Right lobe of liver (tissue), 6 donors: ENCODE measurements at regions not wholly inside any gene's neighbourhood (a gene's known extent, or its start where the extent isn't known, plus 50 kb on each side); places are given as distances from the start of the nearest gene placed in this dataset.

Source experiments
- ATAC-seq, 4 donors: fragments of 200-7000 bp; cut with Tn5 transposase; one replicate each; pipeline ENCODE4 v1.9.1; 2020; ENCODE audit warnings: mild to moderate bottlenecking in 4 of 4, moderate library complexity in 4 of 4
- DNase-seq, 3 donors: peaks; one replicate each; pipeline ENCODE4 v3.0.0-alpha.2; 2020
- H3K27ac ChIP-seq, 3 donors: fragments of 200-600 bp; one replicate each; pipeline ENCODE4 v1.8.0; 2022
- H3K27me3 ChIP-seq, 2 donors: fragments of 200-600 bp; one replicate each; pipeline ENCODE4 v1.8.0; 2022
- H3K36me3 ChIP-seq, 4 donors: fragments of 200-600 bp; sonication (generic) in 1 of 4; one replicate each; pipeline versions ENCODE4 v1.5.1 to v1.8.0; 2017 to 2022; ENCODE audit warnings: control low read depth in 1 of 4
- H3K4me1 ChIP-seq, 4 donors: fragments of 200-600 bp; sonication (generic) in 1 of 4; one replicate each; pipeline versions ENCODE4 v1.5.1 to v1.8.0; 2017 to 2022; ENCODE audit warnings: control low read depth in 1 of 4
- H3K4me3 ChIP-seq, 3 donors: fragments of 200-600 bp; one replicate each; pipeline ENCODE4 v1.8.0; 2022
- H3K9me3 ChIP-seq, 4 donors: fragments of 200-600 bp; sonication (generic) in 1 of 4; one replicate each; pipeline versions ENCODE4 v1.5.1 to v1.8.0; 2017 to 2022; ENCODE audit warnings: control low read depth in 1 of 4
- CTCF ChIP-seq, 4 donors: fragments of 200-600 bp in 3 of 4; fragments of 450-650 bp in 1 of 4; IDR thresholded peaks; one replicate each; pipeline versions ENCODE4 v1.5.1 to v1.8.0; 2016 to 2022; ENCODE audit warnings: antibody characterized with exemption in 4 of 4, mild to moderate bottlenecking in 2 of 4
- POLR2A ChIP-seq: fragments of 450-650 bp; IDR thresholded peaks from one replicate; pipeline ENCODE4 v1.6.1; 2017; ENCODE audit warnings: antibody characterized with exemption, mild to moderate bottlenecking
- WGBS: methylation state at CpG from one replicate; pipeline ENCODE4 v1.1.6; 2018; ENCODE audit warnings: low coverage, low lambda C conversion rate; ENCODE audit not compliant: insufficient coverage; ENCODE audit errors: missing lambda C conversion rate; 5-methylcytosine and 5-hydroxymethylcytosine counted together
- intact Hi-C, 2 donors: fragments of 100-400 bp; cut with DNase I; formaldehyde crosslinking; loops; one replicate each; pipeline versions ENCODE4 v1.11.2 to v1.14.1; 2022
- donor health status: DM: no; HTN: yes; CAD: no.
- donor health status: DM: no; HTN: no; CAD: no.
- donor health status: DM: no; HTN: no; CAD: no.
- donor health status: DM: no; HTN: yes; CAD: no.
- donor health status: DM: no; HTN: yes; CAD: no.

- no peaks in the 10 kb centered on the region for H3K27me3 ChIP-seq
- 50% methylated on average over 3 of the region's 4 CpGs for WGBS
- H3K9me3 ChIP-seq: no peaks in the 10 kb centered on the region
- no peak for DNase-seq
- ATAC-seq: no peak
- intact Hi-C loops: no loop called here
- H3K27ac ChIP-seq: no peak overlapping the region
- no peaks in the 10 kb centered on the region for H3K4me1 ChIP-seq
- H3K4me3 ChIP-seq: no peak overlapping the region
- TF ChIP-seq CTCF (IDR thresholded peaks at IDR 0.05): no peak
- TF ChIP-seq POLR2A: no peak
- H3K36me3 ChIP-seq: no peaks in the 10 kb centered on the region
Observed at GRCh38 chrX:6325437-6325836, 96.8 kb upstream of the NLGN4X start.

GRCh38 chrX:6313356-6313755 is 84.7 kb upstream of the NLGN4X start:
- no peak for TF ChIP-seq POLR2A
- TF ChIP-seq CTCF (IDR thresholded peaks at IDR 0.05): no peak
- intact Hi-C loops: no loop called here
- no peaks in the 10 kb centered on the region for H3K27me3 ChIP-seq
- ATAC-seq (no peak), DNase-seq (no peak)
- no peaks in the 10 kb centered on the region for H3K9me3 ChIP-seq
- H3K4me3 ChIP-seq: no peak overlapping the region
- H3K4me1 ChIP-seq: no peaks in the 10 kb centered on the region
- H3K36me3 ChIP-seq: no peaks in the 10 kb centered on the region
- 36% methylated on average over 4 of the region's 4 CpGs for WGBS
- no peak overlapping the region for H3K27ac ChIP-seq

GRCh38 chrX:6311540-6311939 is 82.9 kb upstream of the NLGN4X start:
- Histone ChIP-seq H3K4me3 (no peak overlapping the region), H3K27me3 (no peaks in the 10 kb centered on the region), H3K9me3 (no peaks in the 10 kb centered on the region), H3K27ac (no peak overlapping the region), H3K36me3 (no peaks in the 10 kb centered on the region), H3K4me1 (no peaks in the 10 kb centered on the region)
- 60% methylated on average over 1 of the region's 1 CpG for WGBS
- intact Hi-C loops: no loop called here
- no peak for ATAC-seq
- TF ChIP-seq CTCF (IDR thresholded peaks at IDR 0.05) (no peak), POLR2A (no peak)
- no peak for DNase-seq

DNA sequence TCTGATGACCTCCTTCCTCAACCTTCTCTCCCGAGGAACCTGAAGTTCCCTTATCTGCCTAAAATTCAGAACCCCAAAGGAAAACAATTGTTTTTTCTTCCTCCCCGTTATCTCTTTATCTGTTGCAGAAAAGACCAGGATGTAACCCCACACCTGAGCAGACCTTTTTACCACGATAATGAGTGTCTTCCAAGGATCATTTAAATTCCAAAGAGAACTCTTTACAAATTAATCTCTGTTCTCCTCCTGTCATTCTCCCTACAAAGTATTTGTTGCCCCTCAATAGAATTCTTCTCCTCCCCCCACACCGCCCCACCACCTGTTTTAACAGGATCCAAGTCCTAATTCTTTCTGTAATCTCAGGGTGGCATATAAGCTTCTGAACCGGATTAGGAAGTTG is 78.5 kb upstream of the NLGN4X start:
- no peak overlapping the region for H3K4me3 ChIP-seq
- ATAC-seq: no peak
- intact Hi-C loops: no loop called here
- H3K27ac ChIP-seq: no peak overlapping the region
- H3K36me3 ChIP-seq: no peaks in the 10 kb centered on the region
- WGBS: 36% methylated on average over 5 of the region's 5 CpGs
- H3K4me1 ChIP-seq: no peaks in the 10 kb centered on the region
- DNase-seq: no peak
- no peaks in the 10 kb centered on the region for H3K9me3 ChIP-seq
- TF ChIP-seq CTCF (IDR thresholded peaks at IDR 0.05) (no peak), POLR2A (no peak)
- H3K27me3 ChIP-seq: no peaks in the 10 kb centered on the region

- intact Hi-C loops: no loop called here
- Histone ChIP-seq H3K36me3 (no peaks in the 10 kb centered on the region), H3K4me3 (no peak overlapping the region), H3K27ac (no peak overlapping the region), H3K9me3 (no peaks in the 10 kb centered on the region), H3K4me1 (no peaks in the 10 kb centered on the region), H3K27me3 (no peaks in the 10 kb centered on the region)
- DNase-seq (no peak), ATAC-seq (no peak)
- TF ChIP-seq CTCF (IDR thresholded peaks at IDR 0.05) (no peak), POLR2A (no peak)
- 66% methylated on average over 6 of the region's 6 CpGs for WGBS
Observed at GRCh38 chrX:6299724-6300123, 71.1 kb upstream of the NLGN4X start.
